Neuronal stem cell (in vitro differentiated cells): ENCODE measurements at regions not wholly inside any gene's neighbourhood (a gene's known extent, or its start where the extent isn't known, plus 50 kb on each side); places are given as distances from the start of the nearest gene placed in this dataset.

ENCODE experiments used
- DNase-seq: peaks from one replicate; pipeline ENCODE4 v3.0.0-alpha.2; 2013; ENCODE audit warnings: low spot score
- H2AFZ ChIP-seq: one replicate; pipeline ENCODE4 v1.6.1; 2013; ENCODE audit warnings: mild to moderate bottlenecking, low read length, inconsistent platforms
- H2AK5ac ChIP-seq: 2 replicates; pipeline ENCODE4 v1.6.1; 2013; ENCODE audit warnings: low read depth, mild to moderate bottlenecking, inconsistent platforms, low read length, moderate library complexity, mixed read lengths
- H2BK120ac ChIP-seq: 2 replicates; pipeline ENCODE4 v1.6.1; 2013; ENCODE audit warnings: low read depth, mild to moderate bottlenecking, inconsistent platforms, low read length, moderate library complexity, mixed read lengths
- H2BK12ac ChIP-seq: one replicate; pipeline ENCODE4 v1.6.1; 2013; ENCODE audit warnings: low read length, inconsistent platforms
- H2BK15ac ChIP-seq: 2 replicates; pipeline ENCODE4 v1.6.1; 2013; ENCODE audit warnings: mild to moderate bottlenecking, low read length, inconsistent platforms, mixed read lengths
- H2BK5ac ChIP-seq: one replicate; pipeline ENCODE4 v1.6.1; 2013; ENCODE audit warnings: inconsistent platforms, mild to moderate bottlenecking, low read length, moderate library complexity
- H3K14ac ChIP-seq: one replicate; pipeline ENCODE4 v1.6.1; 2013; ENCODE audit warnings: low read length, inconsistent platforms
- H3K18ac ChIP-seq: 2 replicates; pipeline ENCODE4 v1.6.1; 2013; ENCODE audit warnings: low read length, inconsistent platforms
- H3K23ac ChIP-seq: 2 replicates; pipeline ENCODE4 v1.6.1; 2013; ENCODE audit warnings: low read depth, mild to moderate bottlenecking, mixed read lengths, low read length, inconsistent platforms; ENCODE audit not compliant: poor library complexity
- H3K27ac ChIP-seq: replicated peaks from 3 replicates; pipeline ENCODE4 v1.5.1; 2013; ENCODE audit warnings: low read length, inconsistent platforms
- H3K27me3 ChIP-seq, 3 experiments: 2 replicates each; pipeline ENCODE4 v1.6.1; 2013; ENCODE audit warnings: low read length in 3 of 3, mild to moderate bottlenecking in 2 of 3, inconsistent platforms in 1 of 3, low read depth in 1 of 3, mixed read lengths in 1 of 3, moderate library complexity in 1 of 3; ENCODE audit not compliant: control insufficient read depth in 3 of 3, insufficient read depth in 3 of 3
- H3K36me3 ChIP-seq, 2 donors: replicated peaks in 1 of 2; 2 replicates each; pipeline ENCODE4 v1.6.1; 2013; ENCODE audit warnings: low read length in 2 of 2; ENCODE audit not compliant: control insufficient read depth in 2 of 2, insufficient read depth in 2 of 2
- H3K4ac ChIP-seq: 2 replicates; pipeline ENCODE4 v1.6.1; 2013; ENCODE audit warnings: inconsistent platforms, mild to moderate bottlenecking, low read length, moderate library complexity
- H3K4me1 ChIP-seq, 2 donors: 1 replicate in 1 of 2; 2 replicates in 1 of 2; pipeline ENCODE4 v1.6.1; 2013; ENCODE audit warnings: low read length in 2 of 2, low read depth in 1 of 2; ENCODE audit not compliant: control insufficient read depth in 2 of 2, insufficient read depth in 1 of 2
- H3K4me2 ChIP-seq: one replicate; pipeline ENCODE4 v1.6.1; 2013; ENCODE audit warnings: mild to moderate bottlenecking, low read length, inconsistent platforms; ENCODE audit not compliant: insufficient read depth, poor library complexity, severe bottlenecking
- H3K4me3 ChIP-seq, 2 donors: 2 replicates each; pipeline ENCODE4 v1.5.1; 2013; ENCODE audit warnings: low read length in 2 of 2, mild to moderate bottlenecking in 2 of 2, inconsistent platforms in 1 of 2, moderate library complexity in 1 of 2
- H3K79me1 ChIP-seq: one replicate; pipeline ENCODE4 v1.6.1; 2013; ENCODE audit warnings: low read depth, mild to moderate bottlenecking, inconsistent platforms, low read length, moderate library complexity
- H3K9ac ChIP-seq: one replicate; pipeline ENCODE4 v1.6.1; 2013; ENCODE audit warnings: mild to moderate bottlenecking, low read depth, low read length, inconsistent platforms; ENCODE audit not compliant: poor library complexity
- H3K9me3 ChIP-seq, 2 donors: replicated peaks in 1 of 2; 2 replicates each; pipeline versions ENCODE3 to v1.6.1; 2013; ENCODE audit warnings: low read length in 2 of 2, mild to moderate bottlenecking in 2 of 2, inconsistent platforms in 1 of 2, low read depth in 1 of 2, mixed read lengths in 1 of 2, moderate library complexity in 1 of 2; ENCODE audit not compliant: control insufficient read depth in 2 of 2, insufficient read depth in 1 of 2
- H4K8ac ChIP-seq: one replicate; pipeline ENCODE4 v1.6.1; 2013; ENCODE audit warnings: low read depth, mild to moderate bottlenecking, inconsistent platforms, low read length, moderate library complexity
- H4K91ac ChIP-seq: one replicate; pipeline ENCODE4 v1.6.1; 2013; ENCODE audit warnings: low read length, low read depth, mild to moderate bottlenecking, inconsistent platforms; ENCODE audit not compliant: poor library complexity
- WGBS, 2 donors: extraction: QIAGEN DNeasy Blood & Tissue Kit; methylation state at CpG; one replicate each; pipeline ENCODE4 v1.1.7; 2013; ENCODE audit warnings: missing lambda C conversion rate in 2 of 2, mixed read lengths in 1 of 2; ENCODE audit not compliant: insufficient read length in 2 of 2, insufficient replicate concordance in 1 of 2; ENCODE audit errors: extremely low coverage in 2 of 2; 5-methylcytosine and 5-hydroxymethylcytosine counted together

GRCh38 chr6:144736763-144737162, 451.6 kb downstream of the UTRN start:
- Histone ChIP-seq H2AFZ (no peak overlapping the region), H4K8ac (no peak overlapping the region), H2BK120ac (no peak overlapping the region), H3K4ac (no peak overlapping the region), H3K9ac (no peak overlapping the region), H3K4me2 (no peak overlapping the region), H2BK5ac (no peak overlapping the region), H2BK12ac (no peak overlapping the region), H3K27ac (no peak overlapping the region), H3K18ac (no peak overlapping the region), H3K27me3 (no peaks in the 10 kb centered on the region), H3K4me3 (peak overlapping the region in 1 of 2 donors; percentile 58), H3K14ac (no peak overlapping the region), H3K9me3 (no peaks in the 10 kb centered on the region), H3K79me1 (no peaks in the 10 kb centered on the region), H4K91ac (no peak overlapping the region), H3K4me1 (peaks cover 0 to 5% of the 10 kb centered on the region in 2 donors), H2BK15ac (no peak overlapping the region), H3K23ac (no peak overlapping the region), H2AK5ac (no peak overlapping the region), H3K36me3 (peaks cover 0 to 8% of the 10 kb centered on the region in 2 donors)
- DNase-seq = no peak
- no CpG with 5 or more reads among the region's 6 CpGs for WGBS, 2 donors

GRCh38 chr6:144737998-144738397, 452.9 kb downstream of the UTRN start:
- Histone ChIP-seq H2BK12ac (no peak overlapping the region), H3K9ac (no peak overlapping the region), H3K27me3 (no peaks in the 10 kb centered on the region), H4K91ac (no peak overlapping the region), H3K79me1 (no peaks in the 10 kb centered on the region), H3K4ac (no peak overlapping the region), H2AK5ac (no peak overlapping the region), H3K14ac (no peak overlapping the region), H2AFZ (no peak overlapping the region), H3K36me3 (no peaks in the 10 kb centered on the region), H3K18ac (no peak overlapping the region), H3K4me2 (no peak overlapping the region), H2BK15ac (no peak overlapping the region), H2BK120ac (no peak overlapping the region), H4K8ac (no peak overlapping the region), H3K4me3 (no peak overlapping the region), H3K9me3 (no peaks in the 10 kb centered on the region), H3K27ac (no peak overlapping the region), H3K4me1 (peaks cover 0 to 5% of the 10 kb centered on the region in 2 donors), H3K23ac (no peak overlapping the region), H2BK5ac (no peak overlapping the region)
- no peak for DNase-seq
- WGBS, 2 donors = no CpG with 5 or more reads among the region's 4 CpGs

- Histone ChIP-seq H3K79me1 (no peaks in the 10 kb centered on the region), H3K36me3 (no peaks in the 10 kb centered on the region), H3K9ac (no peak overlapping the region), H2AK5ac (no peak overlapping the region), H3K27ac (no peak overlapping the region), H2BK5ac (no peak overlapping the region), H2BK120ac (no peak overlapping the region), H3K4me1 (peaks cover 0 to 5% of the 10 kb centered on the region in 2 donors), H3K23ac (no peak overlapping the region), H3K18ac (no peak overlapping the region), H3K14ac (no peak overlapping the region), H4K91ac (no peak overlapping the region), H3K9me3 (no peaks in the 10 kb centered on the region), H3K4me2 (no peak overlapping the region), H3K4ac (no peak overlapping the region), H4K8ac (no peak overlapping the region), H3K4me3 (no peak overlapping the region), H3K27me3 (no peaks in the 10 kb centered on the region), H2BK12ac (no peak overlapping the region), H2AFZ (no peak overlapping the region), H2BK15ac (no peak overlapping the region)
- DNase-seq = no peak
- no CpG with 5 or more reads among the region's 1 CpG for WGBS, 2 donors
Measured at GRCh38 chr6:144739873-144740272, 454.7 kb downstream of the UTRN start.

GRCh38 chr6:144741659-144742058, 456.5 kb downstream of the UTRN start:
- Histone ChIP-seq H2AFZ (no peak overlapping the region), H4K91ac (no peak overlapping the region), H4K8ac (no peak overlapping the region), H2BK120ac (no peak overlapping the region), H3K4me1 (peaks cover 0 to 3% of the 10 kb centered on the region in 2 donors), H3K14ac (no peak overlapping the region), H3K27ac (no peak overlapping the region), H3K4me2 (no peak overlapping the region), H2BK12ac (no peak overlapping the region), H2AK5ac (no peak overlapping the region), H3K27me3 (no peaks in the 10 kb centered on the region), H3K4me3 (no peak overlapping the region), H3K36me3 (no peaks in the 10 kb centered on the region), H3K9ac (no peak overlapping the region), H3K79me1 (no peaks in the 10 kb centered on the region), H3K9me3 (no peaks in the 10 kb centered on the region), H2BK5ac (no peak overlapping the region), H2BK15ac (no peak overlapping the region), H3K23ac (no peak overlapping the region), H3K18ac (no peak overlapping the region), H3K4ac (no peak overlapping the region)
- WGBS, 2 donors = no CpG with 5 or more reads among the region's 3 CpGs
- no peak for DNase-seq
